WTC11 (cell line): ENCODE measurements at regions not wholly inside any gene's neighbourhood (a gene's known extent, or its start where the extent isn't known, plus 50 kb on each side); places are given as distances from the start of the nearest gene placed in this dataset.

Experiments used
- ATAC-seq: fragments of 200-7000 bp; cut with Tn5 transposase; 2 replicates; pipeline ENCODE4 v1.10.0; 2021; ENCODE audit warnings: mild to moderate bottlenecking, moderate library complexity
- CTCF ChIA-PET: fragments of 300-600 bp; sonication (Branson Sonifier 250); formaldehyde crosslinking; loops from one replicate; lab custom pipeline; 2021; ENCODE audit warnings: antibody characterized with exemption; lab: Charles Lee
- POLR2A ChIA-PET: fragments of 350-600 bp; sonication (Branson Sonifier 250); formaldehyde crosslinking; loops from one replicate; lab custom pipeline; 2021; ENCODE audit warnings: antibody characterized with exemption; lab: Charles Lee
- DNase-seq: peaks from one replicate; pipeline ENCODE4 v3.0.0; 2021; ENCODE audit warnings: low spot score
- H3K27ac Mint-ChIP-seq: 2 replicates; pipeline ENCODE4 v1.8.0; 2021; ENCODE audit warnings: mixed read lengths
- H3K27me3 Mint-ChIP-seq: 2 replicates; pipeline ENCODE4 v1.8.0; 2021; ENCODE audit warnings: low read depth, mild to moderate bottlenecking, moderate library complexity, mixed read lengths
- H3K36me3 Mint-ChIP-seq: 2 replicates; pipeline ENCODE4 v1.8.0; 2021; ENCODE audit warnings: mixed read lengths
- H3K4me1 Mint-ChIP-seq: 2 replicates; pipeline ENCODE4 v1.8.0; 2022; ENCODE audit warnings: mixed read lengths
- H3K4me3 Mint-ChIP-seq: 2 replicates; pipeline ENCODE4 v1.8.0; 2021; ENCODE audit warnings: mild to moderate bottlenecking, moderate library complexity, mixed read lengths
- H3K9me3 Mint-ChIP-seq: 2 replicates; pipeline ENCODE4 v1.8.0; 2021; ENCODE audit warnings: mixed read lengths
- AFF4 ChIP-seq: sonication (generic); formaldehyde crosslinking; IDR thresholded peaks from 2 replicates; pipeline ENCODE4 v1.8.1; 2023; ENCODE audit warnings: mild to moderate bottlenecking, missing genetic modification reagents, borderline replicate concordance
- ATF3 ChIP-seq: sonication (generic); formaldehyde crosslinking; conservative IDR thresholded peaks from 2 replicates; pipeline ENCODE4 v1.8.1; 2022; ENCODE audit warnings: mild to moderate bottlenecking, missing genetic modification reagents
- CBFB ChIP-seq: sonication (generic); formaldehyde crosslinking; IDR thresholded peaks from 2 replicates; pipeline ENCODE4 v1.8.1; 2022; ENCODE audit warnings: mild to moderate bottlenecking, low read depth, missing genetic modification reagents
- CREM ChIP-seq: sonication (generic); formaldehyde crosslinking; IDR thresholded peaks from 2 replicates; pipeline ENCODE4 v1.8.1; 2022; ENCODE audit warnings: mild to moderate bottlenecking, missing genetic modification reagents, moderate library complexity
- E2F1 ChIP-seq: sonication (generic); formaldehyde crosslinking; IDR thresholded peaks from 2 replicates; pipeline ENCODE4 v1.8.0; 2022; ENCODE audit warnings: mild to moderate bottlenecking, missing genetic modification reagents
- FOXJ3 ChIP-seq: sonication (generic); formaldehyde crosslinking; IDR thresholded peaks from 2 replicates; pipeline ENCODE4 v1.9.0; 2021; ENCODE audit warnings: missing genetic modification reagents, mild to moderate bottlenecking, borderline replicate concordance
- GABPB1 ChIP-seq: sonication (generic); formaldehyde crosslinking; IDR thresholded peaks from 2 replicates; pipeline ENCODE4 v1.8.1; 2023; ENCODE audit warnings: mild to moderate bottlenecking, missing genetic modification reagents
- HMGA2 ChIP-seq: fragments of 250-450 bp; sonication (Bioruptor Pico); IDR thresholded peaks from 2 replicates; pipeline ENCODE4 v1.4.0; 2021; ENCODE audit warnings: mild to moderate bottlenecking, moderate library complexity
- KAT7 ChIP-seq: sonication (generic); formaldehyde crosslinking; IDR thresholded peaks from 2 replicates; pipeline ENCODE4 v1.8.1; 2023; ENCODE audit warnings: missing genetic modification reagents, mild to moderate bottlenecking, borderline replicate concordance
- NFATC4 ChIP-seq: fragments of 250-450 bp; sonication (Bioruptor Pico); IDR thresholded peaks from 2 replicates; pipeline ENCODE4 v1.9.0; 2021; ENCODE audit warnings: mild to moderate bottlenecking
- NR1H2 ChIP-seq: sonication (generic); formaldehyde crosslinking; IDR thresholded peaks from 2 replicates; pipeline ENCODE4 v1.9.0; 2021; ENCODE audit warnings: mild to moderate bottlenecking, moderate library complexity, missing genetic modification reagents
- OVOL2 ChIP-seq: fragments of 250-450 bp; sonication (Bioruptor Pico); IDR thresholded peaks from 2 replicates; pipeline ENCODE4 v1.9.0; 2021; ENCODE audit warnings: mild to moderate bottlenecking, borderline replicate concordance
- RELA ChIP-seq: sonication (generic); formaldehyde crosslinking; IDR thresholded peaks from 2 replicates; pipeline ENCODE4 v1.8.1; 2022; ENCODE audit warnings: missing genetic modification reagents, mild to moderate bottlenecking, borderline replicate concordance
- ZNF138 ChIP-seq: sonication (generic); formaldehyde crosslinking; conservative IDR thresholded peaks from 2 replicates; pipeline ENCODE4 v1.8.1; 2022; ENCODE audit warnings: mild to moderate bottlenecking, moderate library complexity, missing genetic modification reagents
- ZNF396 ChIP-seq: fragments of 250-450 bp; sonication (Bioruptor Pico); IDR thresholded peaks from 2 replicates; pipeline ENCODE4 v1.8.0; 2021; ENCODE audit warnings: mild to moderate bottlenecking, moderate library complexity, borderline replicate concordance
- ZNF512 ChIP-seq: sonication (generic); formaldehyde crosslinking; IDR thresholded peaks from 2 replicates; pipeline ENCODE4 v1.8.1; 2022; ENCODE audit warnings: missing genetic modification reagents, borderline replicate concordance
- TF ChIP-seq, protein P1 (sequence below): sonication (generic); formaldehyde crosslinking; IDR thresholded peaks from 2 replicates; pipeline ENCODE4 v1.8.1; 2022; ENCODE audit warnings: low read depth, mild to moderate bottlenecking, moderate library complexity, missing genetic modification reagents, borderline replicate concordance
- TF ChIP-seq, protein P2 (sequence below): sonication (generic); formaldehyde crosslinking; IDR thresholded peaks from 2 replicates; pipeline ENCODE4 v1.8.1; 2023; ENCODE audit warnings: mild to moderate bottlenecking, missing genetic modification reagents, moderate library complexity

DNA sequence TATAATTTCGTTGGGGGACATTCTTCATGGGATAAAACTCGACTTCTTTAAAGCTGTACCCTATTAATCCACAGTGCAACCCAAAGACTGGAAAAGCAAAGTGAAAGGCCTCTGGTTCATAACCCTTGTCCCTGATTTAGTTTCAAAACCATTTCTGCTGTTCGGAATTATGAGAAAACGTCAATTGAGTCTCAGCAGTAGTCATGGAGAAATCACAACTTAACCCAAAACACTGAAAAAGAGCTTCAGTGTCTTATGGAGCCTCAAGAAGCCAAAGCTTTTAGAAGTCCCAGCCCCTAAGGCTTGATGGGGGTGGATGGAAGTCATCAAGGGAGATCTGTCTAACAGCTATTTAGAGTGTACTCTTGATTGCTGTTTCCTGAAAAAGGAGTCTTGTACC, 73.5 kb upstream of the VCAM1 start:
- POLR2A ChIA-PET = no interaction called here
- CTCF ChIA-PET = interaction anchor here (1.2 kb wide), 1 partner anchor 71 kb away, joined by 3 read pairs; no protein-coding TSS in a partner anchor
- H3K4me3 Mint-ChIP-seq = no peak overlapping the region
- DNase-seq = no peak
- no peaks in the 10 kb centered on the region for H3K36me3 Mint-ChIP-seq
- ATAC-seq = no peak
- H3K9me3 Mint-ChIP-seq = peaks cover 32% of the 10 kb centered on the region
- H3K4me1 Mint-ChIP-seq = no peaks in the 10 kb centered on the region
- no peaks in the 10 kb centered on the region; the same call in 1 of the 2 replicates for H3K27me3 Mint-ChIP-seq
- no peak overlapping the region for H3K27ac Mint-ChIP-seq
- TF ChIP-seq OVOL2 (CRISPR knock-in tag) (no peak), NFATC4 (CRISPR knock-in tag) (no peak)

- Mint-ChIP-seq H3K4me3 (no peak overlapping the region), H3K36me3 (no peaks in the 10 kb centered on the region), H3K27me3 (no peaks in the 10 kb centered on the region; the same call in none of the 2 replicates), H3K9me3 (peaks cover 30% of the 10 kb centered on the region), H3K4me1 (no peaks in the 10 kb centered on the region), H3K27ac (no peak overlapping the region)
- TF ChIP-seq, protein P1, sequence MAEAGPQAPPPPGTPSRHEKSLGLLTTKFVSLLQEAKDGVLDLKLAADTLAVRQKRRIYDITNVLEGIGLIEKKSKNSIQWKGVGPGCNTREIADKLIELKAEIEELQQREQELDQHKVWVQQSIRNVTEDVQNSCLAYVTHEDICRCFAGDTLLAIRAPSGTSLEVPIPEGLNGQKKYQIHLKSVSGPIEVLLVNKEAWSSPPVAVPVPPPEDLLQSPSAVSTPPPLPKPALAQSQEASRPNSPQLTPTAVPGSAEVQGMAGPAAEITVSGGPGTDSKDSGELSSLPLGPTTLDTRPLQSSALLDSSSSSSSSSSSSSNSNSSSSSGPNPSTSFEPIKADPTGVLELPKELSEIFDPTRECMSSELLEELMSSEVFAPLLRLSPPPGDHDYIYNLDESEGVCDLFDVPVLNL (CRISPR knock-in tag) = no peak
- TF ChIP-seq FOXJ3 (CRISPR knock-in tag) = no peak
- no peak for TF ChIP-seq OVOL2 (CRISPR knock-in tag)
- TF ChIP-seq ZNF512 = no peak
- no peak for TF ChIP-seq RELA (CRISPR knock-in tag)
- no peak for TF ChIP-seq HMGA2 (CRISPR knock-in tag)
- no peak for TF ChIP-seq E2F1 (CRISPR knock-in tag)
- no peak for ATAC-seq
- ChIA-PET CTCF (no interaction called here), POLR2A (no interaction called here)
- DNase-seq = no peak
Measured at GRCh38 chr1:100649146-100649545, 70.4 kb upstream of the VCAM1 start.

GRCh38 chr1:100657876-100658715, 61.4 kb upstream of the VCAM1 start:
- DNase-seq = no peak
- Mint-ChIP-seq H3K27ac (no peak overlapping the region), H3K4me1 (no peaks in the 10 kb centered on the region), H3K9me3 (0 out of 2 replicates have a peak, but pooled peaks cover 4% of the 10 kb centered on the region), H3K27me3 (no peaks in the 10 kb centered on the region; the same call in 1 of the 2 replicates), H3K36me3 (no peaks in the 10 kb centered on the region), H3K4me3 (no peak overlapping the region)
- CTCF ChIA-PET = no interaction called here
- ATAC-seq = no peak
- POLR2A ChIA-PET = no interaction called here
- TF ChIP-seq RELA (CRISPR knock-in tag) (no peak), GABPB1 (no peak), ZNF138 (CRISPR knock-in tag) (no peak), NR1H2 (CRISPR knock-in tag) (no peak), ZNF396 (CRISPR knock-in tag) (no peak), AFF4 (CRISPR knock-in tag) (no peak), KAT7 (CRISPR knock-in tag) (no peak), CREM (CRISPR knock-in tag) (no peak), CBFB (CRISPR knock-in tag) (no peak), ATF3 (CRISPR knock-in tag) (no peak), E2F1 (CRISPR knock-in tag) (no peak)
- TF ChIP-seq, protein P2, sequence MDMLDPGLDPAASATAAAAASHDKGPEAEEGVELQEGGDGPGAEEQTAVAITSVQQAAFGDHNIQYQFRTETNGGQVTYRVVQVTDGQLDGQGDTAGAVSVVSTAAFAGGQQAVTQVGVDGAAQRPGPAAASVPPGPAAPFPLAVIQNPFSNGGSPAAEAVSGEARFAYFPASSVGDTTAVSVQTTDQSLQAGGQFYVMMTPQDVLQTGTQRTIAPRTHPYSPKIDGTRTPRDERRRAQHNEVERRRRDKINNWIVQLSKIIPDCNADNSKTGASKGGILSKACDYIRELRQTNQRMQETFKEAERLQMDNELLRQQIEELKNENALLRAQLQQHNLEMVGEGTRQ (CRISPR knock-in tag) = no peak
